COLO829 (cell line): ENCODE measurements at regions not wholly inside any gene's neighbourhood (a gene's known extent, or its start where the extent isn't known, plus 50 kb on each side); places are given as distances from the start of the nearest gene placed in this dataset.

Experiments
- DNase-seq: peaks from one replicate; pipeline ENCODE4 v3.0.0; 2012; ENCODE audit warnings: low spot score

- no peak for DNase-seq
These were observed 62.8 kb upstream of the PRKCQ start for GRCh38 chr10:6642876-6643275.

- no peak for DNase-seq
These were observed 60.5 kb upstream of the PRKCQ start for GRCh38 chr10:6640433-6641040.

GRCh38 chr10:6637053-6637452, 57.0 kb upstream of the PRKCQ start:
- DNase-seq: no peak

- DNase-seq: no peak
These were observed 55.7 kb upstream of the PRKCQ start for GRCh38 chr10:6635784-6636183.
